GM12878 (cell line): ENCODE measurements at regions not wholly inside any gene's neighbourhood (a gene's known extent, or its start where the extent isn't known, plus 50 kb on each side); places are given as distances from the start of the nearest gene placed in this dataset.

Experiments used
- ATF3 ChIP-seq: IDR thresholded peaks from 2 replicates; pipeline ENCODE4 v1.6.1; 2011; ENCODE audit warnings: low read depth, mild to moderate bottlenecking, low read length, moderate library complexity, borderline replicate concordance; ENCODE audit errors: extremely low read depth
- BCL3 ChIP-seq: IDR thresholded peaks from 2 replicates; pipeline ENCODE4 v1.6.1; 2011; ENCODE audit warnings: borderline replicate concordance, low read depth, mild to moderate bottlenecking, moderate library complexity, low read length; ENCODE audit not compliant: insufficient read depth, poor library complexity, severe bottlenecking
- BRCA1 ChIP-seq: IDR thresholded peaks from 2 replicates; pipeline ENCODE4 v1.6.1; 2011; ENCODE audit warnings: low read depth, low read length, improper control_type of control experiment
- E2F8 ChIP-seq: fragments of 450-650 bp; IDR thresholded peaks from 2 replicates; pipeline ENCODE4 v1.6.1; 2018; ENCODE audit warnings: mild to moderate bottlenecking, low read depth, moderate library complexity; ENCODE audit not compliant: partially characterized antibody
- EZH2 ChIP-seq: IDR thresholded peaks from 2 replicates; pipeline ENCODE4 v1.6.1; 2012; ENCODE audit warnings: low read depth, mild to moderate bottlenecking, control low read depth, inconsistent platforms, low read length, borderline replicate concordance; ENCODE audit not compliant: control insufficient read depth
- HDAC2 ChIP-seq: fragments of 200-600 bp; sonication (generic); IDR thresholded peaks from 2 replicates; pipeline ENCODE4 v1.6.1; 2017
- MLLT1 ChIP-seq: fragments of 450-650 bp; IDR thresholded peaks from 2 replicates; pipeline ENCODE4 v1.6.1; 2016; ENCODE audit warnings: mild to moderate bottlenecking
- MYC ChIP-seq: IDR thresholded peaks from 2 replicates; pipeline ENCODE4 v1.6.1; 2011; ENCODE audit warnings: mild to moderate bottlenecking, low read length, moderate library complexity, inconsistent platforms; ENCODE audit not compliant: insufficient read depth, insufficient replicate concordance, insufficient read length, severe bottlenecking
- NBN ChIP-seq: fragments of 450-650 bp; IDR thresholded peaks from 2 replicates; pipeline ENCODE4 v1.6.1; 2016
- NFXL1 ChIP-seq: fragments of 450-650 bp; IDR thresholded peaks from 2 replicates; pipeline ENCODE4 v1.6.1; 2017; ENCODE audit warnings: antibody characterized with exemption, mild to moderate bottlenecking, borderline replicate concordance
- PAX5 ChIP-seq: IDR thresholded peaks from 2 replicates; pipeline ENCODE4 v1.6.1; 2011; ENCODE audit warnings: low read depth, low read length, borderline replicate concordance
- POU2F2 ChIP-seq: IDR thresholded peaks from 3 replicates; pipeline ENCODE4 v1.6.1; 2011; ENCODE audit warnings: low read depth, mild to moderate bottlenecking, low read length, borderline replicate concordance
- SMARCA5 ChIP-seq: fragments of 450-650 bp; IDR thresholded peaks from 2 replicates; pipeline ENCODE4 v1.6.1; 2017; ENCODE audit warnings: mild to moderate bottlenecking
- SUPT20H ChIP-seq: IDR thresholded peaks from 2 replicates; pipeline ENCODE4 v1.6.1; 2011; ENCODE audit warnings: low read depth, mild to moderate bottlenecking, low read length, moderate library complexity, borderline replicate concordance; ENCODE audit not compliant: control insufficient read depth
- YBX1 ChIP-seq: fragments of 450-650 bp; IDR thresholded peaks from 2 replicates; pipeline ENCODE4 v1.6.1; 2016; ENCODE audit warnings: antibody characterized with exemption

- TF ChIP-seq E2F8 (no peak), ATF3 (no peak), PAX5 (no peak), HDAC2 (no peak), MLLT1 (no peak), POU2F2 (no peak), NFXL1 (no peak), SUPT20H (no peak), SMARCA5 (no peak), MYC (no peak), BRCA1 (no peak), EZH2 (no peak), YBX1 (no peak), BCL3 (no peak), NBN (no peak)
Observed at GRCh38 chrX:134734466-134734952, 62.5 kb downstream of the PABIR2 start (continued).
